ENCODE measurements at regions not wholly inside any gene's neighbourhood (a gene's known extent, or its start where the extent isn't known, plus 50 kb on each side); places are given as distances from the start of the nearest gene placed in this dataset.
A peak's percentile ranks its signal among the peaks of the same experiment; 100 is the strongest.

DNA sequence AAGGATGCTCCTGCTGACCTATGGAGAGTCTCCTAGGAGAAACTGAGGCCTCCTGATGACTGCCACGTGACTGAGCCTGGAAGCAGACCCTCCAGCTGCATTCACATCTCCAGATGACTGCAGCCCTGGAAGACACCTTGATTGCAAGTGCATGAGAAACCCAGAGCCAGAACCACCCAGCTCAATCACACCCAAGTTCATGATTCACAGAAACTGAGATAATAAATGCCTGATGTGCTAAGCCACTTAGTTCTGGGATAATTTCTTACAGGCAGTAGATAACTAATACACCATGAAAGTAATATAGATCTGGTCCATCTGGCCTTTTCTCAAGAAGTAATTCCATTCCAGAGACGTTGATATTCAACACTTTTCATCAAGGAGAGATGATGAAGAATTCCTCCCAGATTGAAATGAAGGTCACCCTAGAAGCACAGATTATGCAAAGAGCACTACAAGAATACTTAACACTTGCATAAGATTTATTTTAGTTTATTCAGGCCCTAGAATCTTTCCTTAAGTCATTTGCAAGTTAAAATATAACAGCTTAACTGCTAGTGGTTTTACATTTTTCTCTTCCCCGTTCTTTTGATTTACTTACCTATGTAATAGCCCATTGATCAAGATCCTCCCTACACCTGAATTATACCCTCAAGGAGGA, 208.2 kb upstream of the INHBA start:
- H3K4me1 Mint-ChIP-seq: peaks cover 11% of the 10 kb centered on the region
- H3K27me3 Mint-ChIP-seq (ENCODE audit: low read depth): no peaks in the 10 kb centered on the region
- H3K9me3 Mint-ChIP-seq: peaks cover 11% of the 10 kb centered on the region
- no peak for TF ChIP-seq CTCF (IDR thresholded peaks at IDR 0.05; ENCODE audit: unreplicated experiment in 3 of 3)
- no peaks in the 10 kb centered on the region for H3K36me3 Mint-ChIP-seq (ENCODE audit: low read depth)
- no peak overlapping the region for H3K4me3 Mint-ChIP-seq
- no peak overlapping the region for H3K27ac Mint-ChIP-seq

- Mint-ChIP-seq H3K36me3 (ENCODE audit: low read depth) (no peaks in the 10 kb centered on the region), H3K4me3 (no peak overlapping the region), H3K9me3 (peaks cover 23% of the 10 kb centered on the region), H3K27me3 (ENCODE audit: low read depth) (no peaks in the 10 kb centered on the region), H3K4me1 (peaks cover 2% of the 10 kb centered on the region), H3K27ac (no peak overlapping the region)
- TF ChIP-seq CTCF (IDR thresholded peaks at IDR 0.05; ENCODE audit: unreplicated experiment in 3 of 3): no peak
Observed at GRCh38 chr7:41907444-41907843, 204.6 kb upstream of the INHBA start.

DNA sequence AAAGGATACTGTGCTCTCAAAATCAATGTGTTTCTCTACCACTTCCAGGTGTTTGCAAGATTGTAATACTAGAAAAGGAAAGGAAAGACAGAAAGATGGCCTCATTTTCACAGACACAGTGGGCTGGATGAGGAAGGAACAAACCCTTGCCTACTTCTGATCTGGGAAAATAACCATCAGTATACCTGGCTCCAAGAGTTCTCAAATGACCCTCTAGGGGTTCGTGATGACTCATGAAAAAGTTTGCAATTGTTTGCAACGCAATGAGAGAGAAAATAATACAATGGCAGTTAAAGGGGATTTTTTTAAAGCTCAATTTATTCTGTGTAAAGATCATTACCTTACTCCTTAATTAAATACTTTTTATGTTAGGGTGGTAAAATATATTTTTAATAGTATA, 197.6 kb upstream of the INHBA start:
- no peaks in the 10 kb centered on the region for H3K36me3 Mint-ChIP-seq (ENCODE audit: low read depth)
- peaks cover 18% of the 10 kb centered on the region for H3K4me1 Mint-ChIP-seq
- no peak overlapping the region for H3K4me3 Mint-ChIP-seq
- H3K9me3 Mint-ChIP-seq: peaks cover 7% of the 10 kb centered on the region
- TF ChIP-seq CTCF (IDR thresholded peaks at IDR 0.05; ENCODE audit: unreplicated experiment in 3 of 3): no peak
- H3K27ac Mint-ChIP-seq: peak overlapping the region in 1 of 3 experiments; percentile 1
- no peaks in the 10 kb centered on the region for H3K27me3 Mint-ChIP-seq (ENCODE audit: low read depth)

DNA sequence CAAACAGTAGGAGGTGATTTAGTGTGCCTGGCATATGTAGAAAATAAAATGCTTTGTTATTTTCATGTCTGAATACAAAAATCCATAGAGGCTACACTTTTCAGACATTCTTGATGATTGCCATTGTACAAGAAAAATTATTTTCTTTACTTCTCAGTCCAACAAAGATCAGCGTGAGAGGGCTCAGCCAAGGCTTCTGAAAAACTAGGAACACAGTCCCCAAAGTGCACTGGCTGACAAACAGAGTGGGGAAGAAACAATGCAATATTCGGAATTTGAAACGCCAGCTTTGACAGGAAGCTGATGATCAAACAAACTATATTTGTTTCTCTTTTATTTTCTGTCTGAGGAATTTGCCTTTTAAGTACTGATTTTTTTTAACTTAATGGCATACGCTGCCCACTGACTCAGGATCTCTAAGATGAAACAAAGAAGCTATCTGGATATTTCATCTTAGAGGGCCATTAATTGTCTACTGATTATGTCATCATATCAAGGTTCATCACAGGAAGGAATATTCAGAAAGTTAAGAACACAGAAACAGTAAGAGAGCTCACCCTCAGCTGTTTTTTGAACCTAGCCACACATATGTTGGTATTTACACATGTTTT, 197.0 kb upstream of the INHBA start:
- H3K4me1 Mint-ChIP-seq: peaks cover 18% of the 10 kb centered on the region
- H3K36me3 Mint-ChIP-seq (ENCODE audit: low read depth): no peaks in the 10 kb centered on the region
- H3K4me3 Mint-ChIP-seq: no peak overlapping the region
- H3K27me3 Mint-ChIP-seq (ENCODE audit: low read depth): no peaks in the 10 kb centered on the region
- no peak for TF ChIP-seq CTCF (IDR thresholded peaks at IDR 0.05; ENCODE audit: unreplicated experiment in 3 of 3)
- peaks cover 5% of the 10 kb centered on the region for H3K9me3 Mint-ChIP-seq
- peak overlapping the region in 2 of 3 experiments; percentile 1 to 51 for H3K27ac Mint-ChIP-seq

DNA sequence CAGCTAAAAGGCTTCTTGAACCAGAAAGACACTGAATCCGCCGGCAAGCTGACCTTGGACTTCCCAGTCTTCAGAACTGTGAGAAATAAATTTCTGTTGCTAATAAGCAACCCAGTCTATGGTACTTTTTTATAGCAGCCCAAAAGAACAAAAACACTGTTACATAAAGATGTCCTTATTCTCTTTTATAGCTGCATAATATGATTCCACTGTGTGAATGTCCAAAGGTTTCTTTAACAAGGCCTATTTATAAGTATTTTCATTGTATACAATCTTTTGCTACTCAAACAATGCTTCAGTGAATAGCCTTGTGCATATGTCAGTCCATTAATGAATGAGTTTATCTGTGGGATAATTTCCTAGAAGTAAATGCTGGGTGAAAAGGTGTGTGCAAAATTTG, 190.8 kb upstream of the INHBA start:
- H3K4me1 Mint-ChIP-seq: peaks cover 21% of the 10 kb centered on the region
- H3K36me3 Mint-ChIP-seq (ENCODE audit: low read depth): no peaks in the 10 kb centered on the region
- no peaks in the 10 kb centered on the region for H3K9me3 Mint-ChIP-seq
- no peaks in the 10 kb centered on the region for H3K27me3 Mint-ChIP-seq (ENCODE audit: low read depth)
- H3K27ac Mint-ChIP-seq: no peak overlapping the region
- H3K4me3 Mint-ChIP-seq: no peak overlapping the region
- TF ChIP-seq CTCF (IDR thresholded peaks at IDR 0.05; ENCODE audit: unreplicated experiment in 3 of 3): no peak
